Activated CD8-positive, alpha-beta memory T cell treated with anti-CD3 and anti-CD28 coated beads for 24 hours (primary cell): ENCODE measurements at regions not wholly inside any gene's neighbourhood (a gene's known extent, or its start where the extent isn't known, plus 50 kb on each side); places are given as distances from the start of the nearest gene placed in this dataset.
"Not testable (repeated sequence)": the region's sequence is repeated elsewhere in the genome, so short reads cannot be mapped to it uniquely, and the experiment has no call there.

Experiments used
- DNase-seq: peaks from one replicate; pipeline ENCODE4 v3.0.0-alpha.2; 2020

- no peak for DNase-seq
These were observed 328.2 kb downstream of the DTHD1 start for GRCh38 chr4:36609661-36610060.

- no peak for DNase-seq
These were observed 329.2 kb downstream of the DTHD1 start for GRCh38 chr4:36610628-36611027.

- DNase-seq: not testable (repeated sequence)
These were observed 331.7 kb downstream of the DTHD1 start for GRCh38 chr4:36613142-36613541.

DNA sequence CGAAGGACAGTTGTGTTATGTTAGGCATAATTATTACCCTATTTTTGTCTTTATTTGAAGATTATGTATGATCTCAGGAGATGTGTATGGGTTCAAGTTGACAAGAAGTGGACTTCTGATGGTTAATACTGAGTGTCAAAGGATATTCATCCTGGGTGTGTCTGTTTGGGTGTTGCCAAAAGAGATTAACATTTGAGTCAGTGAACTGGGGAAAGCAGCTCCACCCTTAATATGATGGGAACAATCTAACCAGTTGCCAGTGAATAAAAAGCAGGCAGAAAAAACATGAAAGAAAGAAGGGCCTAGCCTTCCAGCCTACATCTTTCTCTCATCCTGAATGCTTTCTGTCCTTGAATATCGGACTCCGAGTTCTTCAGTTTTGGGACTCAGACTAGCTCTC is 332.6 kb downstream of the DTHD1 start:
- no peak for DNase-seq

DNA sequence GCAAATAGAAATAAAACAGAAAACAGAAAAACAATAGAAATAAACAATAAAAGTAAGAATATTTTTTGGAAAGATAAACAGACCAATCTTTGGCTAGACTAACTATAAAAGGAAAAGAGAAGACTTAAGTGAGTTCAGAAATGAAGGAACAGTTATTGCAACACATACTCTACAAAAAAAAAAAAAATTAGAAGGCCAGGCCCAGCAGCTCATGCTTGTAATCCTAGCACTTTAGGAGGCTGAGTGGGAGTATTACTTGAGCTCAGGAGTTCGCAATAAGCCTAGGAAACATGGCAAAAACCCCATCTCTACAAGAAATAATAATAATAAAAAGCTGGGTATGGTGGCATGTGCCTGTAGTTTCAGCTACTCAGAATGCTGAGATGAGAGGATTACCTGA is 336.7 kb downstream of the DTHD1 start:
- DNase-seq: no peak

DNA sequence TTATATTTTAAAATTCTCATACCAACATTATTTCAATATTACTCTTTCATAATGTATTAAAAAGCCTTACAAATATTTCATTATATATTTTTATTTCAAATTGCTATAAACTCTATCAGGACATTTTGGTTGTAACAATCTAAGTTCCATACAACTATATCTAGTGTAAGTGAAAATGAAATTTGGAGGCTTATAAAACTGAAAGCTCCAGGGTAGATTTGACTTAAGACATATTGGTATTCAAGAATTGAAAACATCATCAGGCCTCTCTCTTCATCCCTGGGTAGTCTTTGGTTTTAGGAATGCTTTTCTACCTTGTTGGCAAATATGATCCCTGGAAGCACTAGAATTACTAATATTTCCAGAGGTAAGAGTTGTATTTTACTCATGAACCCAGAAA is 342.6 kb downstream of the DTHD1 start:
- DNase-seq: no peak

DNA sequence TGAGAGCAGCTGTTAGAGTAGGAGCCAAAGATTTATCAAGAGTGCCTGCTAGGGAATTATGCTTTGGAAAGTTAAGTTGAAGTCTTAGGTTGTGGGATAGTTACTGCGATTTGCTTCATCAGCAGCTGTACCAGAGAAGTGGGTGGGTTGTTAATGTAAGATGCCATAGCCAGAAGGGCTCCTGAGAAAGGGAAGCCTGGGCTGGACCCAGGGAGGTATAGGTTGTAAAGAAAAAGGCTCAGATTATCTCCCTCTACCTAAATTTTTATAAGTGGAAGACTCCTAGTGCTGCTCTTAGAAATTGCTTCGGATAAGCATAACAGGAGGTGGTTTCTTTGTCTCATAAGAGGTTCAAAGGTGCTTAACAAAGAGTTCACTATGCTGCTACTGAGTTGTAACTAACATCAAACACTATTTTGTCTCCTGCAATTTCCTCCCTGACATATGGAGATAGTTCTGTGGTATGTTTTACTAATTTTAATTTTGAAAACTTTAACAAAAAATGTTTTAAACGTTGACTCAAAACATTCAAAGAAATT is 356.9 kb downstream of the DTHD1 start:
- no peak for DNase-seq

DNA sequence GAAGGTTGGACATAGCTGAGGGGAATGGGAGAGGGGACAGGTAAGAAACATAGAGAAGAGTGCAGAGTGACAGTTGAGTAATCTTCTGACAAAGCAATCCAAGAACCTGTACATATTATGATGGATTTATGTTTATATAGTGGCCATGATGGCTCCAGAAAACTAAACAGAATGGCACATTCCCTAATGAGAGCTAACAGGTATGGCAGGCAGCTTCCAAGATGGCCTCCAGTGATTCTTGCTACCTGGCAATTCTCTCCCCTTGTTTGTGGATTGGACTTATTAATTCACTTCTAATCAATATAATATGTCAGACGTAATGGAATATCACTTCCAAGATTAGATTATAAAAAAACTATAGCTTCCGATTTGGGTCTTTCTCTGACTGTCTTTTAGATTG is 359.5 kb downstream of the DTHD1 start:
- no peak for DNase-seq

- DNase-seq: no peak
These were observed 369.8 kb downstream of the DTHD1 start for GRCh38 chr4:36651253-36651652.

DNA sequence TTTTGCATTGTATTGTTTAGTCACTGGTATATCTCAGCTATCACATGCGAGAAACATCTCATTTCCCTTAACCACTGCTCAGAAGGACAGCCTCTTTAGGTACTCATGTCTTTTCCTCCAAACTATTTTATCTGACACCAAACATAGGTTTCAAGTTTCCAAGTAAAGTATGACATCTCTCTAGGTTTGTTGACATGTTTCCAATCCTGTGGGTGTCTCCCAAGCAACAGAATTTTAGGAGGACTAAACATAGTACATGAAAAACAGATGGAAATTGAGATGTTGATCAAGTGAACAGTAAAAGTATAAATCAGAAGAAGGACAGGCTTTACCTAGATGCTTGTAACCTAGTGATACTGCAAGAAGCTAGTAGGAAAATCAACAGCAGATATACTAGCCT is 371.4 kb downstream of the DTHD1 start:
- DNase-seq: no peak

DNA sequence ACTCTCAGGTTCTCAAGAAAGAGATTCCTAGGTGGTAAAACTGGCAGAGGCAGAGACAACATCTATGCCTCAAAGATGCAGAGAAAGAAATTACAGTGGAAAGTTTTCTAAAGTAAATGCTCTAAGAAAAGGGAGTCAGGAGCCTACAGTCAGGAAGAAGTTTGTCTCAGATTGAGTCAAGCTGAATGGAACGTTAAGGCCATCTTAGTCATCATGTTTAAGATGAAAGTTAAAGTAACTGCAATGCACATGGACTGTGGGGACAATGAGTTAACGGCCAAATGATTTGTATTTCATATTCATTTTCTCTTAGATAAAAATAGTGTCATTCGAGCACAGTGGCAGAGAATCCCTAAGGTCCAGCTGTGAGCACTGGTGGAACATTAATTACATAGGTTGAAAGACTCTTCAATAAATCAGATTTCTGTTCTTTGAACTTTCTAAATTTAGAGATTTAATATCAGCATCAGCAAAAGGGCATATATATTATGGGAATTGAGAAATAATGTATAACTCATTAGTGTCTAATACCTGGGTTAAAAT is 384.6 kb downstream of the DTHD1 start:
- no peak for DNase-seq

- DNase-seq: no peak
These were observed 394.0 kb downstream of the DTHD1 start for GRCh38 chr4:36675436-36675835.

DNA sequence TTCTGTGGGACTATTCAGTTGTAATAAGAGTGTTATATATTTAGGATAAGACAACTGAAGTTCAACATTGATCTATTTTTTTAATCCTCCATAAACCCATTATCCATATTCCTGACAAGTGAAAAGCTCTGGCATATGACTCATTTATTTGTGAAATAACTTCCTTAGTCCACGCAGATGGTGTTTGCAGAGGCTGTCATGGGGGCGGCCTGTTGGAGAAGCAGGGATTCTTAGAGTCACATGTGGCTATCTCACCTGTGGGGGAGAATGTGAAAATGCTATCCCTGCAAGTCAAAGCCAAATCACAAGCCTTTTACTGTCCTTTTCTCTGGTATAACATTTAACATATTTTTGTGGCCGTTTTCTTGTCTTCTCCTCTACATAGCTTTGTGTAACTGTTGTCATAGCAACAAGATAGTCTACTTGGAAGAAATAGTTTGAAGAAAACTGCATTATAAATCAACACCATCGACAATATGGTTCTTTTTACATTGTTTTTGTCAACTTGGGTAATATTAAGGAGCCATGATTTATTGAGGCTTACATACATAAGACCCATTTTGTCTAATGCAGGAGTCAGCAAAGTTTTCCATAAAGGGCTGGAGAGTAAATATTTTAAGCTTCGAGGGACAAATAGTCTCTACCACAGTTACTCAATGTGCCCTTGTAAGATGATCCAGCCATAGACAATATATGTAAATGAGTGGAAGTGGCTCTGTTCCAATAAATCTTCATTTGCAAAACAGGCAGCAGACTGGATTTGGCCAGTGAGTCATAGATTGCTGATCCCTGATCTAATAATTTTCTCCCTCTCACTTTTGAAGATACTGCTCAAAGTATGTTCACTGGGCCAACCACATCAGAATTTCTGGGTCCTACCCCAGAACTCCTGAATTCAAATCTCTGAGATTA is 395.0 kb downstream of the DTHD1 start:
- no peak for DNase-seq

DNA sequence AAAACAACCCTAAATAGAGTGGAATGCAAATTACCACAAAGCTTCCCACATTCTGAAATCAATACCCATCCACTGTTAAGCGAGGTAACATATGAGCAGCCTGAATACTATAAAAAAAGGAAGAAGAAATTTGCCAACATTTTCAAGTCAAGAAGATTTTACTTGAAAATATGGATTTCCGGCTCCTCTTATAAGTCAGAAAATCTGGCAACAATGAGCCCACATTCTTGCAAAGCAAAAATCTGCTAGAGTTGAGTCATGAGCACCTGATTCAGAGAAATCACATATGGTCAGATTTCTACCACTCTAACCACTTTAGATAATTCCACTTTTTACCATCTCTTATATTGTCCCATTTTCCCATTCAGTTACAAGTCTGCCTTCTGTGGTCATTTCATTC is 395.7 kb downstream of the DTHD1 start:
- DNase-seq: no peak

GRCh38 chr4:36677874-36678273 is 396.5 kb downstream of the DTHD1 start:
- DNase-seq: no peak

GRCh38 chr4:36687681-36688080 is 406.3 kb downstream of the DTHD1 start:
- no peak for DNase-seq

DNA sequence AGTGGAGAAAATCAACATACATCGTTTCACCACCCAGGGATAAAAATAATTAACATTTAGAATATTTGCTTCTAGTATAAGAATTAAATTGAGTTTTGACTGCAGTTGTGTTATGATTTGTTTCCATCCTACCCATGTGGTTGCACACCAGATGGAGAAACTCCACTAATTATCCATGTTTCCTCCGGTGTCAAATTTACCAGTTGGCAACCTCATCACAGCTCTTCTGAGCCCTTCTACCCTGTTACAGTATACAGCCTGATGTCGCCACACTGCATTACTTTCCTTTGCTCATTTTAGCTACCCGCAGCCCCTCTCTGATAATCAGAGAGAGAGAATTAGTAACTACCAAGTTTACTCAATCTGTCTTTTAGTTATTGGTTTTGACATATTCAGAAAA is 411.2 kb downstream of the DTHD1 start:
- DNase-seq: no peak

DNA sequence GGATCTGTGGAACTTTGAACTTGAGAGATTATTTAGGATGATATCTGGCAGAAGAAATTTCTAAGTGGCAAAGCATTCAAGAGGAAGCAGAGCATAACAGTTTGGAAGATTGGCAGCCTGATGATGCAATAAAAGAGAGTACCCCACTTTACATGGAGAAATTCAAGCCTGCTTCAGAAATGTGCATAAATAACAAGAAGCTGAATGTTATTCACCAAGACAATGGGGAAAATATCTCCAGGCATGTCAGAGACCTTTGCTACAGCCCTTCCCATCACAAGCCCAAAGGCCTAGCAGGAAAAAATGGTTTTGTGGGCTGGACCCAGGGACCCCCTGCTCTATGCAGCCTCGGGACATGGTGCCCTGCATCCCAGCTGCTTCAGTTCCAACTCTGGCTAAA is 420.8 kb downstream of the DTHD1 start:
- no peak for DNase-seq

GRCh38 chr4:36704289-36704688 is 422.9 kb downstream of the DTHD1 start:
- DNase-seq: no peak

- no peak for DNase-seq
These were observed 428.6 kb downstream of the DTHD1 start for GRCh38 chr4:36709991-36710390.

DNA sequence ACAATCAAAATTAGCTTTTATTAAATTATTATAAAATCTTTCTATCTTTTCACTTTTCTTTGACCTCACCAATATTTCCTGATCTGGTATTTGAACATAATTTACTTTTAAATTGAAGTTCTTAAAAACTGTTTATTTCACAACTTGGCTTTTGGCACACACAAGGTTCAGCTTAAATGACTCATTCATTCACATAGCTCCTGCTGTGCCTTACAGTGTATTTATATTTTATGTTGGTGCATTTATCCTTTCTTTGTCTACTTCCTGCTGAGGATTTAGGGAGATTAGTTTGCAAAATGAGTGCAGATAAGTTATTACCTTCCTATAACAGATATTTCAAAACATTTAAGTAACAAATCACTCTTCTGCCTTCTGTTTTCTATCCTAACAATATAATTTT is 430.6 kb downstream of the DTHD1 start:
- no peak for DNase-seq

DNA sequence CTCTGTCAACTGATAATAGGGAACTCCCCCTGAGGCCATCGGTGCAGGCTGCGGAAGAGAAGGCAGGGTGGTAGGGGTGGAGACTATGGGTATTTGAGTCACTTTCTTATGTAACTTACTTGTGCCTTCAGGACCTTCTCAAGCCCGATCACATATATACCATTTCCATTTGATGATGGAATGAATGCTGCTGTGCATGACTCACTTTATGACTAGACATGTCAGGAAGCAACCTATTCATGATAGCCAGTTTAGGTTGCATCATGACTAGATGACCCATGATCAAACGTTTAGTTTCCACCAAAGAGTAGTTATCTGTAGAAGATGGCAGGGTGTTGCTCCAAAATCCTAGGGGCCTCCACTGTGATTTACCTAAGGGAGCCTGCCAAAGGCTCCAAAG is 435.5 kb downstream of the DTHD1 start:
- no peak for DNase-seq

GRCh38 chr4:36719425-36719824 is 438.0 kb downstream of the DTHD1 start:
- no peak for DNase-seq

- DNase-seq: no peak
These were observed 441.6 kb downstream of the DTHD1 start for GRCh38 chr4:36722986-36723385.

GRCh38 chr4:36734334-36734733 is 452.9 kb downstream of the DTHD1 start:
- no peak for DNase-seq
